ENCODE measurements at regions not wholly inside any gene's neighbourhood (a gene's known extent, or its start where the extent isn't known, plus 50 kb on each side); places are given as distances from the start of the nearest gene placed in this dataset.

GRCh38 chr9:38133595-38133994, 64.6 kb upstream of the SHB start:
- no peak for TF ChIP-seq CTCF (IDR thresholded peaks at IDR 0.05)
- TF ChIP-seq TCF7L2 (IDR thresholded peaks at IDR 0.05; ENCODE audit: low read depth, low read length), result no peak
- TF ChIP-seq POLR2AphosphoS5 (IDR thresholded peaks at IDR 0.05; ENCODE audit: low read depth, low read length), result no peak
- no peak for TF ChIP-seq REST (IDR thresholded peaks at IDR 0.05; ENCODE audit: insufficient read depth in 1 of 2, low read depth in 2 of 2, low read length in 1 of 2)
- TF ChIP-seq SIN3A (IDR thresholded peaks at IDR 0.05; ENCODE audit: borderline replicate concordance, insufficient read depth, low read depth, low read length), result no peak
